RWPE2 (cell line): ENCODE measurements at regions not wholly inside any gene's neighbourhood (a gene's known extent, or its start where the extent isn't known, plus 50 kb on each side); places are given as distances from the start of the nearest gene placed in this dataset.

Source experiments
- ATAC-seq: fragments of 200-7000 bp; cut with Tn5 transposase; 3 replicates; pipeline ENCODE4 v1.9.1; 2021; ENCODE audit warnings: low read depth
- DNase-seq: peaks from one replicate; pipeline ENCODE4 v3.0.0-alpha.2; 2020; ENCODE audit warnings: low spot score
- H3K27ac ChIP-seq: fragments of 450-650 bp; 2 replicates; pipeline ENCODE4 v1.5.1; 2017; ENCODE audit warnings: mild to moderate bottlenecking; ENCODE audit not compliant: poor library complexity, severe bottlenecking
- H3K27me3 ChIP-seq: fragments of 250-450 bp; sonication (Bioruptor Pico); 2 replicates; pipeline ENCODE4 v1.5.1; 2021; ENCODE audit warnings: mild to moderate bottlenecking, moderate library complexity; ENCODE audit not compliant: insufficient read depth, poor library complexity, severe bottlenecking
- H3K36me3 ChIP-seq: fragments of 250-450 bp; sonication (Bioruptor Pico); 2 replicates; pipeline ENCODE4 v1.5.1; 2020; ENCODE audit warnings: low read depth, mild to moderate bottlenecking, moderate library complexity
- H3K4me1 ChIP-seq: fragments of 250-450 bp; sonication (Bioruptor Pico); 2 replicates; pipeline ENCODE4 v1.5.1; 2021; ENCODE audit warnings: mild to moderate bottlenecking, moderate library complexity; ENCODE audit not compliant: insufficient read depth, poor library complexity, severe bottlenecking
- H3K4me3 ChIP-seq: fragments of 250-450 bp; sonication (Bioruptor Pico); 2 replicates; pipeline ENCODE4 v1.5.1; 2021; ENCODE audit warnings: mild to moderate bottlenecking, moderate library complexity; ENCODE audit not compliant: severe bottlenecking
- H3K9me3 ChIP-seq: fragments of 250-450 bp; sonication (Bioruptor Pico); 2 replicates; pipeline ENCODE4 v1.5.1; 2021; ENCODE audit warnings: mild to moderate bottlenecking, moderate library complexity; ENCODE audit not compliant: severe bottlenecking
- CTCF ChIP-seq: fragments of 450-650 bp; IDR thresholded peaks from one replicate; pipeline ENCODE4 v1.5.1; 2017; ENCODE audit warnings: mild to moderate bottlenecking, moderate library complexity; ENCODE audit not compliant: poor library complexity, severe bottlenecking

GRCh38 chr5:39539470-39539869, 114.7 kb upstream of the DAB2 start:
- Histone ChIP-seq H3K27me3 (no peaks in the 10 kb centered on the region), H3K4me3 (no peak overlapping the region), H3K27ac (no peak overlapping the region), H3K36me3 (no peaks in the 10 kb centered on the region), H3K9me3 (no peaks in the 10 kb centered on the region), H3K4me1 (no peaks in the 10 kb centered on the region)
- TF ChIP-seq CTCF: no peak
- ATAC-seq (no peak), DNase-seq (no peak)

- no peak for ATAC-seq
- Histone ChIP-seq H3K4me1 (no peaks in the 10 kb centered on the region), H3K9me3 (no peaks in the 10 kb centered on the region)
These were observed 109.9 kb upstream of the DAB2 start for GRCh38 chr5:39534690-39535089.

GRCh38 chr5:39533749-39534148, 109.0 kb upstream of the DAB2 start:
- DNase-seq (no peak), ATAC-seq (no peak)
- no peak for TF ChIP-seq CTCF
- Histone ChIP-seq H3K27ac (no peak overlapping the region), H3K9me3 (no peaks in the 10 kb centered on the region), H3K4me3 (no peak overlapping the region), H3K27me3 (no peaks in the 10 kb centered on the region), H3K4me1 (no peaks in the 10 kb centered on the region), H3K36me3 (no peaks in the 10 kb centered on the region)

More at GRCh38 chr5:39534690-39535089, 109.9 kb upstream of the DAB2 start:
- Histone ChIP-seq H3K27ac (no peak overlapping the region), H3K4me3 (no peak overlapping the region), H3K36me3 (no peaks in the 10 kb centered on the region), H3K27me3 (no peaks in the 10 kb centered on the region)
- no peak for TF ChIP-seq CTCF
- DNase-seq: no peak

- Histone ChIP-seq H3K27me3 (no peaks in the 10 kb centered on the region), H3K27ac (no peak overlapping the region), H3K9me3 (no peaks in the 10 kb centered on the region), H3K4me1 (no peaks in the 10 kb centered on the region), H3K36me3 (no peaks in the 10 kb centered on the region), H3K4me3 (no peak overlapping the region)
- ATAC-seq (no peak), DNase-seq (no peak)
- no peak for TF ChIP-seq CTCF
These were observed 107.7 kb upstream of the DAB2 start for GRCh38 chr5:39532511-39532910.

- H3K9me3 ChIP-seq: no peaks in the 10 kb centered on the region
- no peak for ATAC-seq
- H3K27ac ChIP-seq: no peak overlapping the region
- no peaks in the 10 kb centered on the region for H3K27me3 ChIP-seq
- H3K4me3 ChIP-seq: no peak overlapping the region
- H3K36me3 ChIP-seq: no peaks in the 10 kb centered on the region
- no peak for TF ChIP-seq CTCF
- H3K4me1 ChIP-seq: no peaks in the 10 kb centered on the region
- DNase-seq: no peak
These were observed 106.5 kb upstream of the DAB2 start for GRCh38 chr5:39531306-39531705.
